Keratinocyte (primary cell): ENCODE measurements at regions not wholly inside any gene's neighbourhood (a gene's known extent, or its start where the extent isn't known, plus 50 kb on each side); places are given as distances from the start of the nearest gene placed in this dataset.

Experiments
- CTCF ChIP-seq, 3 experiments: IDR thresholded peaks in 1 of 3; conservative IDR thresholded peaks in 1 of 3; optimal IDR thresholded peaks in 1 of 3; 2 replicates in 2 of 3; 3 replicates in 1 of 3; pipeline versions ENCODE3 to v1.5.1; 2011; ENCODE audit warnings: low read length in 3 of 3, mild to moderate bottlenecking in 3 of 3, moderate library complexity in 2 of 3, control low read depth in 1 of 3, inconsistent platforms in 1 of 3; ENCODE audit not compliant: insufficient read depth in 2 of 3; ENCODE audit errors: extremely low read depth in 1 of 3
- EZH2 ChIP-seq: IDR thresholded peaks from one replicate; pipeline ENCODE4 v1.6.1; 2012; ENCODE audit warnings: inconsistent platforms, mild to moderate bottlenecking, low read length, moderate library complexity

DNA sequence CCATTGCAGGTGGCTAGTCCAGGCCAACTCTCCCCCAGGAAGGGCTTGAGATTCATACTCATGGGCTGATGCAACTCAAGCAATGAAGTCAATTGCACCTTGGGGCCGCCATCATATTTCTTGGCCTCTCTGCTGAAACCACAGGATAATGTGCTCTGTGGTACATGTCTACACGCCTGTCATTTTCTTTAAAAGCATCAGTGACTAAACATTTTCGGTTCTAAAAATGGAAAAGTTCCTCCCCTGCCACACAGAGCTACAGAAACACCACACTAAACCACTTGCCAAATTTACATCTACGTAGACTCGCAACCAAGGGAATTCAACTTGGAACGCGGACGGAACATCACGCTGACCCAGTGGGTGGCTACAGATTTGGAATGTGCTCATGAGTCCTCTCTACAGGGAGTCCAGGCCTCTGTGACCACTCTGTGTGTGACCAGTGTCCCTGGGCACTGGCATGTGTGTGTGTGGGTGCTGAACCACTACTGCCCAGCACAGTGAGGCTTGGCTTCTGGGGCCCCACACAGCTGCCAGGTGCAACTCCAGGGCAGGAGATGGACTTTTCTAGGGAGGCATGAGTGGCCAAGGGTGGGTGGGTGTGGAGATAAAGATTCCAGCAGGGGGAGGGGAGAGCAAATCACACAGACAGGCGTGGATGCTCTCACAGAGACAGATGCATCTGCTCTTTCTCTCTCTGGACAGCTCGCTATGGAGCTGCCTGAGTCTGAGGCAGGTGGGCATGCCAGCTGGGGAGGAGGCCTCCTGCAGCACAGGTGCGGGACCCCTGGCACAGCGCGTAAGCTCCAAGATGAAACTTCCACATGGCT lies 261.9 kb downstream of the CTTN start:
- TF ChIP-seq CTCF (optimal IDR thresholded peaks at IDR 0.05 in 1 of 3, IDR thresholded peaks at IDR 0.05 in 1 of 3, conservative IDR thresholded peaks at IDR 0.05 in 1 of 3; ENCODE audit: extremely low read depth in 1 of 3, insufficient read depth in 2 of 3, low read length in 3 of 3) (no peak), EZH2 (no peak)
